22Rv1 (cell line): ENCODE measurements at regions not wholly inside any gene's neighbourhood (a gene's known extent, or its start where the extent isn't known, plus 50 kb on each side); places are given as distances from the start of the nearest gene placed in this dataset.

Experiments
- H3K27ac ChIP-seq: fragments of 450-650 bp; 2 replicates; pipeline ENCODE4 v1.5.1; 2017
- CTCF ChIP-seq: fragments of 450-650 bp; IDR thresholded peaks from 2 replicates; pipeline ENCODE4 v1.5.1; 2017; ENCODE audit warnings: mild to moderate bottlenecking
- ZFX ChIP-seq: fragments of 450-650 bp; IDR thresholded peaks from 2 replicates; pipeline ENCODE4 v1.6.1; 2017; ENCODE audit warnings: antibody characterized with exemption, borderline replicate concordance

DNA sequence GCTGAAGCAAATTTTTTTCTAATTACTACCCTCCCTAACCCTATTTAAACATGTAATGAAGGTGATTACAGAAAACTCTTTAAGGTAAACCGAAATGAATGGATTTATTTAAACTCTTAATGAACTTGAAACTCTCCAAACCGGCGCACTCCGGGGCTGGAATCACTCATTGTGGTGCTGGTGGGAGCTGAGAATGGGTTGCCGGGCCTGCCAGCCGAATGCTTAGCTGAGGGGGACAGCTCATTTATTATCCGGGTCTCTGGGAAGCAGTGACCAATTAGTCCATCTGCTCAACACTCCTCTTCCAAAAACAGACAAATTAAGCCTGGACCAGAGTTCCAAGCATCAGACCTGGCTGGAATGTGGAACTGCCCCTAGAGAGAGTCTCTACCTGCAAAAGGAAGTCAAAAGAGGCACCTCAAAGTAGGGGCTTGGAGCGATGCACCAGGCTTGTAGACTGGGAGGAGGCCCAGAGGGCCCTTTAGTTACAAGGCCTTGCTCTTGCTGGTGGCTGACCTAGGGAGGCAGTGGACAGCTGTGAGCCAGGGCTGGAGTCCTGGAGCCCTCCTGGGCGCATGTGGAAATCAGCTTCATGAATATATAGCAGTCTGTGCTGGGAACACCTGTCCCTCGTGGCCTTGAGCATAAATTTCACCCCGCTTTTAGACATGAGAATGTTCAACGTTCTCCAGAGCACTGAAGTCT lies 320.7 kb downstream of the AJAP1 start:
- TF ChIP-seq ZFX (no peak), CTCF (no peak)

DNA sequence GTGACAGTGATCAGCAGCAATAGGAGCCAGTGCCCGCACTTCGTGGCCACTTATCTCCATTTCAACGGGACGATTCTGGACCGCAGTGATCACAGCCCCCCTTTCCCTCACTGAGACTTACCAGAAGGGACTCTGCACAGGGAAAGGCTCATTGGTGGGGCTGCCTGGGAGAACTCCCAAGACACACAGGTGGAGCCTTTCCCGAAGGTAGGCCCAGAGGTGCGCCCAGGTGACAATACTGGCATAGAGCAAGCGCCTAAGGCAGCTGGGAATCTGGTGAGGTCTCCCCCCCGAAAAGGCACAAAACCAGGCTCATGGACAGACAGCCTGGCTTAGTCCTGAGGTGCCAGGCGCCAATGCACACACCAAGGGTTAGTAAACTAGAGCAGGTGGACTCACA lies 318.9 kb downstream of the AJAP1 start:
- TF ChIP-seq CTCF = no peak
- TF ChIP-seq ZFX = no peak
- no peak overlapping the region for H3K27ac ChIP-seq

More for the DNA sequence above, 320.7 kb downstream of the AJAP1 start:
- no peak overlapping the region for H3K27ac ChIP-seq

DNA sequence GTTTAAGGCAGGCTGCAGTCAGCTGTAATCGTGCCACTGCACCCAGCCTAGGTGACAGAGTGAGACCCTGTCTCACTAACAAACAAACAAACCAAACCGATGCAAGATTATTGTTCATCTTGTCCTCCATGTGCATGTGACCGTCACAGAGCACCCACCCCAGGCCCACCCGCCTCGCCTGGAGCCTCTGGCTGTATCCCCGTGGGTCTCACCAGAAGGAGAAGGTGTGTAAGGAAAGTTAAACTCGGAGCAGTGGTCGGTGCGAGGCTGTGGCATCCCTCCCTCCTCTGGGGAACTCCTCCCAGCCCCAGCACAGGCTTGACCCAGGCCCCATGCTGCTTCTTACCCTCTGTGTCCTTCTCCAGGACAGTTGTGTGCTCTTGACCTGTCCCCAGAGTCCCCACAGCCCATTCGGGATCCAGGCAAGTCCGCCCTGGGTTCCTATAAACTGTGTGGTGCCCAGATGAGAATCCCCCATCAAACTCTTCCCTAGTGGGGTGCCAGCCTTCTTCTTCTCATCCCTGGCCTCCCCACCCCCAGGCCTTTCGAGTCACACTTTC lies 318.4 kb downstream of the AJAP1 start:
- H3K27ac ChIP-seq = no peak overlapping the region
- no peak for TF ChIP-seq ZFX
- TF ChIP-seq CTCF = no peak

DNA sequence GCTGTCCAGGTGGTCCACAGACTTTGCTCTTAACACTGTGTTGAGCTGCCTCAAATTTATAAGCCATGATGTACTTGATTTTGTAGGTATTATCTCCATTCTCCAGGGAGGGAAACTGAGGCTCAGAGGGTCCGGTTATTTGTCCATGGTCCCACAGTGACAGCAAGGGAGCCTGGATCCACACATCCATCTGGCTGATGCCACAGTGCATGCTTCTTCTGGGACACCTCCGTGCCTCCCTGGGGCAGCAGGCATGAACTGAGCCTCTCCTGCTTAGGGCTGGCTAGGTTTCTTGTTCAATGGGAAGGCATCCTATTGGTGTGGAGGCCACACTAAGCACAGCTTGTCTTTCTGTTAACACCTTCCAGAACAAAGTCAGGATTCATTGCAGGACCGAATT lies 317.3 kb downstream of the AJAP1 start:
- no peak overlapping the region for H3K27ac ChIP-seq
- TF ChIP-seq CTCF (no peak), ZFX (no peak)

DNA sequence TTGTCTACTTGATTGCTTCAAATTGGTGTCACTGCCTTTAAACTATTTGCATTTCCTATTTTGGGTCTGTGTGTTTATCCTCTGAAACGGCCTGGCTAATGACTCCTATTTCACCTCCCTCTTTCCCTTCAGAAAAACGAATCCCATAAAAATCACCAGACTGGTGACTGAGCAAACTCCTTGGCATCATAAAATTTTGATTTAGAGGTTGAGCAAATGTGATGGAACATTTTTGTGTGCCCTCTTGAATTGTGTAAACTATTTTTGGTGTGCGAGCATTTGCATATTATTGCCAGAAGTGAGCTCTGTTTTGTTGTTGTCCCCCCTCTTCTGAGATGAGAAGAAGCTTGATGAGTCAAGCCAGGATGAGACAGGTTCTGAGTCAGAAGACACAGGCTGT lies 316.1 kb downstream of the AJAP1 start:
- TF ChIP-seq CTCF = no peak
- H3K27ac ChIP-seq = no peak overlapping the region

GRCh38 chr1:4969556-4970129 lies 315.2 kb downstream of the AJAP1 start:
- no peak for TF ChIP-seq CTCF
- TF ChIP-seq ZFX = no peak
- no peak overlapping the region for H3K27ac ChIP-seq

GRCh38 chr1:4965346-4966075 lies 311.1 kb downstream of the AJAP1 start:
- no peak for TF ChIP-seq CTCF
- no peak for TF ChIP-seq ZFX
- H3K27ac ChIP-seq = no peak overlapping the region
